ENCODE measurements at regions not wholly inside any gene's neighbourhood (a gene's known extent, or its start where the extent isn't known, plus 50 kb on each side); places are given as distances from the start of the nearest gene placed in this dataset.

DNA sequence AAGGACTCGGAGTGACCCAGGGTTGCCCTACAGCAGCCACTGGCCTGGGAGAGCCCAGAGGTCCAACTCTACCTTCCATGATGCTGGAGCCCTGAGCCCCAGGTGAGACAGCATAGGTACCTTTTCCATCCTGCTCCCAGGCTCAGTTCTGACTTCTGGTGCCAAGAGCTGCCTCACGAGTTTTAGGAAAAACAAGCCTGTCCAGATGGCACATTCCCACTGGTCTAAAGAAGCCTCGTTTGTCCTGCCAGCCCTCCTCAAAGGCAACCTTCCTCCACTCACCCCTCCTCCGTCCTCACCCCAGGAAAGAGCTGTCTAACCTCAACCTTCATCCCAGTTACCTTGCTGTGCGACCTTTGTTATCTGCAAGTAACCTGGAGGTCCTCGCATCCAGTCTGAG, 53.5 kb upstream of the PRELP start (continued):
- TF ChIP-seq, protein P1, sequence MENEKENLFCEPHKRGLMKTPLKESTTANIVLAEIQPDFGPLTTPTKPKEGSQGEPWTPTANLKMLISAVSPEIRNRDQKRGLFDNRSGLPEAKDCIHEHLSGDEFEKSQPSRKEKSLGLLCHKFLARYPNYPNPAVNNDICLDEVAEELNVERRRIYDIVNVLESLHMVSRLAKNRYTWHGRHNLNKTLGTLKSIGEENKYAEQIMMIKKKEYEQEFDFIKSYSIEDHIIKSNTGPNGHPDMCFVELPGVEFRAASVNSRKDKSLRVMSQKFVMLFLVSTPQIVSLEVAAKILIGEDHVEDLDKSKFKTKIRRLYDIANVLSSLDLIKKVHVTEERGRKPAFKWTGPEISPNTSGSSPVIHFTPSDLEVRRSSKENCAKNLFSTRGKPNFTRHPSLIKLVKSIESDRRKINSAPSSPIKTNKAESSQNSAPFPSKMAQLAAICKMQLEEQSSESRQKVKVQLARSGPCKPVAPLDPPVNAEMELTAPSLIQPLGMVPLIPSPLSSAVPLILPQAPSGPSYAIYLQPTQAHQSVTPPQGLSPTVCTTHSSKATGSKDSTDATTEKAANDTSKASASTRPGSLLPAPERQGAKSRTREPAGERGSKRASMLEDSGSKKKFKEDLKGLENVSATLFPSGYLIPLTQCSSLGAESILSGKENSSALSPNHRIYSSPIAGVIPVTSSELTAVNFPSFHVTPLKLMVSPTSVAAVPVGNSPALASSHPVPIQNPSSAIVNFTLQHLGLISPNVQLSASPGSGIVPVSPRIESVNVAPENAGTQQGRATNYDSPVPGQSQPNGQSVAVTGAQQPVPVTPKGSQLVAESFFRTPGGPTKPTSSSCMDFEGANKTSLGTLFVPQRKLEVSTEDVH (IDR thresholded peaks at IDR 0.05; ENCODE audit: low read depth, partially characterized antibody) = no peak
- TF ChIP-seq HDAC2 (IDR thresholded peaks at IDR 0.05) = no peak

- no TSS peak for BruUV-seq (replicated peaks)
- no peak for FAIRE-seq
- 3% methylated on average over 2 of the region's 2 CpGs for WGBS (ENCODE audit: insufficient coverage, low coverage, missing lambda C conversion rate)
- no peak for ATAC-seq
- H3K4me1 ChIP-seq (replicated peaks in 1 of 2; ENCODE audit: control insufficient read depth in 2 of 2, insufficient read depth in 2 of 2, low read length in 2 of 2) = no peaks in the 10 kb centered on the region
- in situ Hi-C loops (cut with MboI) (no loop called here), intact Hi-C loops (cut with micrococcal nuclease) (no loop called here)
- no peak overlapping the region for H3K27ac ChIP-seq (ENCODE audit: extremely low read depth, low read depth, low read length)
- CTCF ChIA-PET (ENCODE audit: low intra/inter-chr PET ratio) = no interaction called here
- H3K79me2 ChIP-seq (ENCODE audit: control insufficient read depth, insufficient read depth, low read length) = no peaks in the 10 kb centered on the region
- no peak overlapping the region for H3K4me3 ChIP-seq
- no peak for DNase-seq (ENCODE audit: extremely low read depth in 1 of 4, low spot score in 3 of 4)
- H2AFZ ChIP-seq (ENCODE audit: low read depth, low read length) = no peak overlapping the region
- H3K36me3 ChIP-seq (ENCODE audit: control insufficient read depth, insufficient read depth, low read length) = no peaks in the 10 kb centered on the region
- POLR2A ChIA-PET = interaction anchor here (0.6 to 1.0 kb wide), 3 partner anchors 8 to 28 kb away, joined by 3 to 5 read pairs (median 4); no protein-coding TSS in a partner anchor
- peaks cover 13 to 27% of the 10 kb centered on the region in 2 experiments; a peak in 4 of 5 replicates for H3K27me3 ChIP-seq (ENCODE audit: control insufficient read depth in 2 of 2, insufficient read depth in 2 of 2, low read length in 2 of 2)
- no peaks in the 10 kb centered on the region for H3K9me3 ChIP-seq (replicated peaks; ENCODE audit: control insufficient read depth, insufficient read depth, low read depth, low read length)
- no peaks in the 10 kb centered on the region for H3K9me1 ChIP-seq (ENCODE audit: control insufficient read depth, insufficient read depth, low read length)
- H3K4me2 ChIP-seq (ENCODE audit: insufficient read depth, low read length) = no peak overlapping the region
- no peak overlapping the region for H3K9ac ChIP-seq (ENCODE audit: insufficient read depth in 1 of 2, low read depth in 2 of 2, low read length in 2 of 2)
- no peaks in the 10 kb centered on the region for H4K20me1 ChIP-seq (replicated peaks; ENCODE audit: control insufficient read depth, insufficient read depth, low read length)
- TF ChIP-seq ZNF583 (CRISPR knock-in tag; IDR thresholded peaks at IDR 0.05) (no peak), GTF2E2 (tag; IDR thresholded peaks at IDR 0.05) (no peak), MAFK (IDR thresholded peaks at IDR 0.05; ENCODE audit: low read length) (no peak), KDM4B (IDR thresholded peaks at IDR 0.05; ENCODE audit: borderline replicate concordance in 2 of 2, low read depth in 1 of 2) (no peak), MCM5 (IDR thresholded peaks at IDR 0.05; ENCODE audit: low read depth) (no peak), ZNF3 (CRISPR knock-in tag; IDR thresholded peaks at IDR 0.05) (no peak), ZC3H4 (CRISPR knock-in tag; IDR thresholded peaks at IDR 0.05; ENCODE audit: borderline replicate concordance) (no peak), RFX7 (CRISPR knock-in tag; IDR thresholded peaks at IDR 0.05) (no peak), MAZ (CRISPR knock-in tag; conservative IDR thresholded peaks at IDR 0.05 in 1 of 2, IDR thresholded peaks at IDR 0.05 in 1 of 2) (no peak), GABPB2 (CRISPR knock-in tag; conservative IDR thresholded peaks at IDR 0.05) (no peak), SMARCC2 (IDR thresholded peaks at IDR 0.05; ENCODE audit: low read depth) (no peak), MIER1 (IDR thresholded peaks at IDR 0.05; ENCODE audit: low read depth) (no peak), ETS2 (tag; IDR thresholded peaks at IDR 0.05; ENCODE audit: borderline replicate concordance, poor library complexity, severe bottlenecking) (no peak), CBFB (CRISPR knock-in tag; IDR thresholded peaks at IDR 0.05) (no peak)
- TF ChIP-seq, protein P2, sequence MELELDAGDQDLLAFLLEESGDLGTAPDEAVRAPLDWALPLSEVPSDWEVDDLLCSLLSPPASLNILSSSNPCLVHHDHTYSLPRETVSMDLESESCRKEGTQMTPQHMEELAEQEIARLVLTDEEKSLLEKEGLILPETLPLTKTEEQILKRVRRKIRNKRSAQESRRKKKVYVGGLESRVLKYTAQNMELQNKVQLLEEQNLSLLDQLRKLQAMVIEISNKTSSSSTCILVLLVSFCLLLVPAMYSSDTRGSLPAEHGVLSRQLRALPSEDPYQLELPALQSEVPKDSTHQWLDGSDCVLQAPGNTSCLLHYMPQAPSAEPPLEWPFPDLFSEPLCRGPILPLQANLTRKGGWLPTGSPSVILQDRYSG (tag; conservative IDR thresholded peaks at IDR 0.05; ENCODE audit: low read depth) = no peak
- TF ChIP-seq, protein P3, sequence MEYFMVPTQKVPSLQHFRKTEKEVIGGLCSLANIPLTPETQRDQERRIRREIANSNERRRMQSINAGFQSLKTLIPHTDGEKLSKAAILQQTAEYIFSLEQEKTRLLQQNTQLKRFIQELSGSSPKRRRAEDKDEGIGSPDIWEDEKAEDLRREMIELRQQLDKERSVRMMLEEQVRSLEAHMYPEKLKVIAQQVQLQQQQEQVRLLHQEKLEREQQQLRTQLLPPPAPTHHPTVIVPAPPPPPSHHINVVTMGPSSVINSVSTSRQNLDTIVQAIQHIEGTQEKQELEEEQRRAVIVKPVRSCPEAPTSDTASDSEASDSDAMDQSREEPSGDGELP (CRISPR knock-in tag; IDR thresholded peaks at IDR 0.05; ENCODE audit: borderline replicate concordance) = no peak
Measured at GRCh38 chr1:203422656-203423055, 53.0 kb upstream of the PRELP start.
